IMR-90 (cell line): ENCODE measurements at regions not wholly inside any gene's neighbourhood (a gene's known extent, or its start where the extent isn't known, plus 50 kb on each side); places are given as distances from the start of the nearest gene placed in this dataset.

ENCODE experiments used
- ATAC-seq: fragments of 200-7000 bp; cut with Tn5 transposase; 2 replicates; pipeline ENCODE4 v1.9.1; 2020; ENCODE audit warnings: low read depth, mild to moderate bottlenecking, moderate library complexity
- BruUV-seq: library from RNA; stranded (reverse); fragments of 400-500 nt; replicated peaks from 2 replicates; lab custom pipeline; 2021; lab: Mats Ljungman, UMichigan
- CTCF ChIA-PET: fragments of 300-600 bp; formaldehyde crosslinking; extraction: SDS; loops from one replicate; lab custom pipeline; 2021; ENCODE audit warnings: antibody characterized with exemption; lab: Yijun Ruan, JAX
- POLR2A ChIA-PET: fragments of 300-600 bp; sonication (Branson Sonifier 250); formaldehyde crosslinking; loops from one replicate; lab custom pipeline; 2022; ENCODE audit warnings: antibody characterized with exemption; ENCODE audit not compliant: unreplicated experiment; lab: Charles Lee
- DNase-seq: peaks from one replicate; pipeline ENCODE4 v3.0.0; 2013
- H2AFZ ChIP-seq: replicated peaks from 2 replicates; pipeline ENCODE3; 2013; ENCODE audit warnings: low read length, mild to moderate bottlenecking; ENCODE audit not compliant: poor library complexity
- H2AK5ac ChIP-seq: 2 replicates; pipeline ENCODE4 v1.6.1; 2013; ENCODE audit warnings: low read depth, low read length, inconsistent platforms
- H2AK9ac ChIP-seq: replicated peaks from 2 replicates; pipeline ENCODE3; 2013; ENCODE audit warnings: mild to moderate bottlenecking, low read depth, low read length, moderate library complexity; ENCODE audit not compliant: poor library complexity
- H2BK120ac ChIP-seq: 2 replicates; pipeline ENCODE4 v1.6.1; 2013; ENCODE audit warnings: low read depth, low read length, inconsistent platforms
- H2BK15ac ChIP-seq: 3 replicates; pipeline ENCODE4 v1.6.1; 2013; ENCODE audit warnings: low read depth, low read length, inconsistent platforms
- H2BK20ac ChIP-seq: 2 replicates; pipeline ENCODE4 v1.6.1; 2013; ENCODE audit warnings: low read depth, mild to moderate bottlenecking, inconsistent platforms, low read length, moderate library complexity
- H2BK5ac ChIP-seq: 2 replicates; pipeline ENCODE4 v1.6.1; 2013; ENCODE audit warnings: mild to moderate bottlenecking, low read depth, low read length, inconsistent platforms; ENCODE audit not compliant: poor library complexity, severe bottlenecking
- H3K14ac ChIP-seq: replicated peaks from 2 replicates; pipeline ENCODE4 v1.6.1; 2013; ENCODE audit warnings: low read depth, low read length, inconsistent platforms
- H3K18ac ChIP-seq: 2 replicates; pipeline ENCODE4 v1.6.1; 2013; ENCODE audit warnings: low read depth, low read length, control low read depth
- H3K23ac ChIP-seq: 2 replicates; pipeline ENCODE4 v1.6.1; 2013; ENCODE audit warnings: low read depth, low read length, inconsistent platforms
- H3K27ac ChIP-seq: 2 replicates; pipeline ENCODE4 v1.5.1; 2013; ENCODE audit warnings: mild to moderate bottlenecking, control low read depth, low read length; ENCODE audit not compliant: insufficient read depth
- H3K27me3 ChIP-seq: 2 replicates; pipeline ENCODE4 v1.6.1; 2013; ENCODE audit warnings: low read length; ENCODE audit not compliant: control insufficient read depth, insufficient read depth
- H3K36me3 ChIP-seq: 2 replicates; pipeline ENCODE4 v1.6.1; 2013; ENCODE audit warnings: low read length, mixed read lengths; ENCODE audit not compliant: control insufficient read depth, insufficient read depth
- H3K4ac ChIP-seq: 2 replicates; pipeline ENCODE4 v1.6.1; 2013; ENCODE audit warnings: low read depth, low read length, inconsistent platforms
- H3K4me1 ChIP-seq: 2 replicates; pipeline ENCODE4 v1.6.1; 2013; ENCODE audit warnings: low read length, mixed read lengths; ENCODE audit not compliant: control insufficient read depth, insufficient read depth
- H3K4me2 ChIP-seq: 2 replicates; pipeline ENCODE4 v1.6.1; 2013; ENCODE audit warnings: low read depth, mild to moderate bottlenecking, control low read depth, low read length, moderate library complexity
- H3K4me3 ChIP-seq: 2 replicates; pipeline ENCODE4 v1.5.1; 2013; ENCODE audit warnings: low read depth, mild to moderate bottlenecking, control low read depth, low read length, moderate library complexity; ENCODE audit not compliant: insufficient read depth
- H3K56ac ChIP-seq: 2 replicates; pipeline ENCODE4 v1.6.1; 2013; ENCODE audit warnings: low read length, inconsistent platforms; ENCODE audit not compliant: insufficient read depth; ENCODE audit errors: extremely low read depth
- H3K79me1 ChIP-seq, 2 experiments: 2 replicates each; pipeline ENCODE4 v1.6.1; 2013; ENCODE audit warnings: low read length in 2 of 2, inconsistent platforms in 1 of 2, low read depth in 1 of 2
- H3K9ac ChIP-seq: 2 replicates; pipeline ENCODE4 v1.6.1; 2013; ENCODE audit warnings: low read depth, low read length, control low read depth
- H3K9me1 ChIP-seq: 2 replicates; pipeline ENCODE4 v1.6.1; 2013; ENCODE audit warnings: low read length, inconsistent platforms; ENCODE audit not compliant: insufficient read depth
- H3K9me3 ChIP-seq: 2 replicates; pipeline ENCODE4 v1.6.1; 2013; ENCODE audit warnings: low read length; ENCODE audit not compliant: control insufficient read depth, insufficient read depth
- H4K20me1 ChIP-seq: 2 replicates; pipeline ENCODE4 v1.6.1; 2013; ENCODE audit warnings: low read length, inconsistent platforms; ENCODE audit not compliant: insufficient read depth
- H4K5ac ChIP-seq: 2 replicates; pipeline ENCODE4 v1.6.1; 2013; ENCODE audit warnings: mild to moderate bottlenecking, low read depth, low read length, control low read depth
- H4K8ac ChIP-seq, 2 experiments: 2 replicates each; pipeline ENCODE4 v1.6.1; 2013; ENCODE audit warnings: low read depth in 2 of 2, low read length in 2 of 2, control low read depth in 1 of 2, inconsistent platforms in 1 of 2
- H4K91ac ChIP-seq: 2 replicates; pipeline ENCODE4 v1.6.1; 2013; ENCODE audit warnings: low read depth, low read length, inconsistent platforms; ENCODE audit not compliant: insufficient read depth
- BHLHE40 ChIP-seq: fragments of 150-350 bp; IDR thresholded peaks from 2 replicates; pipeline ENCODE4 v1.6.1; 2016; ENCODE audit warnings: mild to moderate bottlenecking, low read depth, low read length
- POLR2A ChIP-seq: IDR thresholded peaks from 2 replicates; pipeline ENCODE4 v1.6.1; 2012; ENCODE audit warnings: mild to moderate bottlenecking, low read depth, low read length
- RCOR1 ChIP-seq: IDR thresholded peaks from 2 replicates; pipeline ENCODE4 v1.6.1; 2012; ENCODE audit warnings: mild to moderate bottlenecking, low read length, improper control_type of control experiment; ENCODE audit not compliant: insufficient replicate concordance
- RFX5 ChIP-seq: IDR thresholded peaks from 2 replicates; pipeline ENCODE4 v1.8.0; 2012; ENCODE audit warnings: low read depth, mild to moderate bottlenecking, low read length, moderate library complexity
- WGBS, 2 experiments: methylation state at CpG; one replicate each; pipeline versions ENCODE4 v1.1.5 to v1.1.7; 2013; ENCODE audit warnings: missing lambda C conversion rate in 2 of 2; ENCODE audit not compliant: insufficient read length in 1 of 2; ENCODE audit errors: extremely low coverage in 2 of 2; 5-methylcytosine and 5-hydroxymethylcytosine counted together
- dilution Hi-C: fragments of 300-500 bp; cut with HindIII; formaldehyde crosslinking; loops from one replicate; pipeline ENCODE4 v1.14.3; 2018; ENCODE audit warnings: low sequenced_read_pairs; ENCODE audit not compliant: unreplicated experiment
- in situ Hi-C: fragments of 300-500 bp; cut with MboI; formaldehyde crosslinking; loops from 3 replicates; pipeline ENCODE4 v1.14.3; 2019; ENCODE audit warnings: low sequenced_read_pairs, inconsistent platforms, mixed read lengths
- intact Hi-C: fragments of 100-400 bp; cut with micrococcal nuclease; formaldehyde crosslinking; loops from 2 replicates; pipeline ENCODE4 v1.10.0; 2022
- TF ChIP-seq, protein P1 (sequence below): fragments of 150-350 bp; IDR thresholded peaks from 2 replicates; pipeline ENCODE4 v1.6.1; 2017; ENCODE audit warnings: mild to moderate bottlenecking, antibody characterized with exemption, low read length, low read depth

DNA sequence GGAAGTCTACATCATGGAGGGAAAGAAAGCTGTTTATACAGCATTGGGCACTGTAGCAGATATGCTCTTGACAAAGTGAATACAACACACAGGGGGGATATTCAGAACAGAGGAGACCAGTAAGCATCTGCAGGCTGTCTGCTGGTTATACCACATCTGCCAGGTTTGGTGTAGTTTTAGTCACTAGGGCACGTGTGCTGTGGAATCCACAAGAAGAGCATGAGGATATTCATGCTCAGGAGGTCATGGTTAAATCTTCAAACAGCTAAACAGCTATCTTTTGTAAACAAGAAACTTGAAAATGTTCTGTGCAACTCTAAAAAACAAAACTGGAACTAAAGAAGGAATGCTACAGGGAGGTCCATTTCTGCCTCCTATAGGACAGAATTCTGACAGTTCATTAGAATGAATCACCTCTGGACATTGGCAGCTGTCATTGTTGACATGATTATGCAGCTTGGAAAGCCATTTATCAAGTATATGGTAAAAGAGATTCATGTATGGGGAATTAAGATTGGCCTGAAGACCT lies 175.8 kb downstream of the RCHY1 start:
- Histone ChIP-seq H3K4me2 (no peak overlapping the region; the same call in 1 of the 2 replicates), H4K20me1 (no peaks in the 10 kb centered on the region), H3K27ac (no peak overlapping the region), H3K4me3 (no peak overlapping the region), H2BK120ac (no peak overlapping the region), H3K9ac (no peak overlapping the region), H2BK20ac (no peak overlapping the region), H3K56ac (no peak overlapping the region), H2AFZ (no peak overlapping the region), H3K79me1 (no peaks in the 10 kb centered on the region), H3K14ac (no peak overlapping the region), H4K8ac (no peak overlapping the region), H2AK5ac (no peak overlapping the region), H3K27me3 (no peaks in the 10 kb centered on the region), H3K36me3 (no peaks in the 10 kb centered on the region), H4K5ac (no peak overlapping the region), H3K9me3 (no peaks in the 10 kb centered on the region), H2BK15ac (no peak overlapping the region), H2BK5ac (no peak overlapping the region), H4K91ac (no peak overlapping the region), H3K9me1 (no peaks in the 10 kb centered on the region), H2AK9ac (no peak overlapping the region), H3K18ac (0 out of 2 replicates have a peak overlapping the region, but pooled peaks have one; percentile 3), H3K4ac (no peak overlapping the region; the same call in 1 of the 2 replicates), H3K4me1 (peaks cover 10% of the 10 kb centered on the region), H3K23ac (no peak overlapping the region)
- TF ChIP-seq RCOR1 (no peak), POLR2A (no peak), BHLHE40 (peak; percentile 59; the same call in 1 of the 2 replicates), RFX5 (no peak)
- TF ChIP-seq, protein P1, sequence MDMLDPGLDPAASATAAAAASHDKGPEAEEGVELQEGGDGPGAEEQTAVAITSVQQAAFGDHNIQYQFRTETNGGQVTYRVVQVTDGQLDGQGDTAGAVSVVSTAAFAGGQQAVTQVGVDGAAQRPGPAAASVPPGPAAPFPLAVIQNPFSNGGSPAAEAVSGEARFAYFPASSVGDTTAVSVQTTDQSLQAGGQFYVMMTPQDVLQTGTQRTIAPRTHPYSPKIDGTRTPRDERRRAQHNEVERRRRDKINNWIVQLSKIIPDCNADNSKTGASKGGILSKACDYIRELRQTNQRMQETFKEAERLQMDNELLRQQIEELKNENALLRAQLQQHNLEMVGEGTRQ, result peak; percentile 27; the same call in 1 of the 2 replicates
- DNase-seq (peak; percentile 30), ATAC-seq (peak; percentile 49; the same call in 1 of the 2 replicates)
- in situ Hi-C loops, result no loop called here
- dilution Hi-C loops, result no loop called here
- BruUV-seq, result no TSS peak
- intact Hi-C loops, result no loop called here
- no CpG with 5 or more reads among the region's 1 CpG for WGBS, 2 experiments
- CTCF ChIA-PET, result interaction anchor here (0.5 to 1.0 kb wide), 3 partner anchors 9 to 231 kb away, joined by 3 to 4 read pairs (median 3); no protein-coding TSS in a partner anchor
- POLR2A ChIA-PET, result no interaction called here
